Right atrium auricular region (tissue), 2 donors: ENCODE measurements at regions not wholly inside any gene's neighbourhood (a gene's known extent, or its start where the extent isn't known, plus 50 kb on each side); places are given as distances from the start of the nearest gene placed in this dataset.

ENCODE experiments used
- DNase-seq: peaks from one replicate; pipeline ENCODE4 v3.0.0-alpha.2; 2019; ENCODE audit warnings: low spot score
- H3K27ac ChIP-seq, 2 donors: fragments of 200-600 bp; sonication (generic); 1 replicate in 1 of 2; 2 replicates in 1 of 2; pipeline ENCODE4 v1.5.1; 2016 to 2019
- H3K27me3 ChIP-seq, 2 donors: fragments of 200-600 bp; sonication (generic); one replicate each; pipeline versions ENCODE4 v1.5.1 to v1.6.0; 2017 to 2019
- H3K36me3 ChIP-seq: fragments of 200-600 bp; sonication (generic); one replicate; pipeline ENCODE4 v1.5.1; 2016
- H3K4me1 ChIP-seq, 2 donors: fragments of 200-600 bp; sonication (generic); one replicate each; pipeline versions ENCODE4 v1.5.1 to v1.6.0; 2017 to 2019
- H3K4me3 ChIP-seq, 2 donors: fragments of 200-600 bp; sonication (generic); 1 replicate in 1 of 2; 2 replicates in 1 of 2; pipeline ENCODE4 v1.5.1; 2017 to 2019; ENCODE audit warnings: mild to moderate bottlenecking in 1 of 2, moderate library complexity in 1 of 2
- H3K9me3 ChIP-seq, 2 donors: fragments of 200-600 bp; sonication (generic); one replicate each; pipeline ENCODE4 v1.5.1; 2019
- TF ChIP-seq, protein P1 (sequence below), 2 donors: fragments of 200-600 bp; sonication (generic); IDR thresholded peaks; one replicate each; pipeline ENCODE4 v1.5.1; 2019; ENCODE audit warnings: antibody characterized with exemption in 2 of 2

DNA sequence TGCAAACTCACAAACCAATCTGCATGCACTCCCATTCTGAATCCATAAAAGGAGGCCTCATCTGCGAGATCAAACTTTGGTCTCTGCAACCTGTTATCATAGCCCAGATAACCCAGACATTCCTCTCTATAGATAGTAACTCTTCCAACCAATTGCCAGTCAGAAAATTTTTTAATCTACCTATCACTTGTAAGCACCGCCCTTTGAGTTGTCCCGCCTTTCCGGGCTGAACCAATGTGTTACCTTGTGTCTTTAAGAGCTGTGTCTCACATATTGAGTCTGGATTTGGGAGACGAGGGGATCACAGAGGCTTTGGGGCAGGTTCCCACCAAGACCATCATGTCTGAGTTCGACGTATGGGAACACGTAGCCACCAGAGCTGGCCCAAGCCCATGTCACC is 91.1 kb upstream of the PPP1R26 start:
- Histone ChIP-seq H3K36me3 (no peaks in the 10 kb centered on the region), H3K27ac (no peak overlapping the region), H3K4me3 (no peak overlapping the region), H3K4me1 (no peaks in the 10 kb centered on the region), H3K9me3 (no peaks in the 10 kb centered on the region), H3K27me3 (no peaks in the 10 kb centered on the region)
- TF ChIP-seq, protein P1, sequence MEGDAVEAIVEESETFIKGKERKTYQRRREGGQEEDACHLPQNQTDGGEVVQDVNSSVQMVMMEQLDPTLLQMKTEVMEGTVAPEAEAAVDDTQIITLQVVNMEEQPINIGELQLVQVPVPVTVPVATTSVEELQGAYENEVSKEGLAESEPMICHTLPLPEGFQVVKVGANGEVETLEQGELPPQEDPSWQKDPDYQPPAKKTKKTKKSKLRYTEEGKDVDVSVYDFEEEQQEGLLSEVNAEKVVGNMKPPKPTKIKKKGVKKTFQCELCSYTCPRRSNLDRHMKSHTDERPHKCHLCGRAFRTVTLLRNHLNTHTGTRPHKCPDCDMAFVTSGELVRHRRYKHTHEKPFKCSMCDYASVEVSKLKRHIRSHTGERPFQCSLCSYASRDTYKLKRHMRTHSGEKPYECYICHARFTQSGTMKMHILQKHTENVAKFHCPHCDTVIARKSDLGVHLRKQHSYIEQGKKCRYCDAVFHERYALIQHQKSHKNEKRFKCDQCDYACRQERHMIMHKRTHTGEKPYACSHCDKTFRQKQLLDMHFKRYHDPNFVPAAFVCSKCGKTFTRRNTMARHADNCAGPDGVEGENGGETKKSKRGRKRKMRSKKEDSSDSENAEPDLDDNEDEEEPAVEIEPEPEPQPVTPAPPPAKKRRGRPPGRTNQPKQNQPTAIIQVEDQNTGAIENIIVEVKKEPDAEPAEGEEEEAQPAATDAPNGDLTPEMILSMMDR (IDR thresholded peaks at IDR 0.05), result no peak
- no peak for DNase-seq

DNA sequence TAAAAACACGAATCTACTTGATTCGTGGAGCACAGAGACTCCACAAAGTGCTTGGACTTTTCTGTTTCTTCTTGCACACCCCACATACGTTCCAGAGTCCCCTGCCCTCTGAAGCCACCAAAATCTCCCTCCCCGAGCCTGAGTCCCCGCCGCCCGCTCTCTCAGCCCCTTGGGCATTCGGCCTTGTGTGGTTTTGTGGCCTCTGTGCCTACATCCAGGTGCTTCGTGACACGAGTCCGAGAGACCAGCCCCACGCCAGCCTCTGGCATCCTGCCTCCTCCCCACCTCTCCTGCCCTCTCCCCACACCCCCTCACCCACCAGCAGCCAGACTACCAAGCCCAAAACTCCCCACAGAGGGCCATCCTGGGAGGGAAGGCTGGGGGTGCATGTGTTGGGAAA is 87.8 kb upstream of the PPP1R26 start:
- no peak for DNase-seq
- TF ChIP-seq, protein P1 (IDR thresholded peaks at IDR 0.05), result no peak
- Histone ChIP-seq H3K4me3 (no peak overlapping the region), H3K4me1 (no peaks in the 10 kb centered on the region), H3K27ac (no peak overlapping the region), H3K9me3 (peaks cover 0 to 11% of the 10 kb centered on the region in 2 donors), H3K36me3 (no peaks in the 10 kb centered on the region), H3K27me3 (no peaks in the 10 kb centered on the region)

DNA sequence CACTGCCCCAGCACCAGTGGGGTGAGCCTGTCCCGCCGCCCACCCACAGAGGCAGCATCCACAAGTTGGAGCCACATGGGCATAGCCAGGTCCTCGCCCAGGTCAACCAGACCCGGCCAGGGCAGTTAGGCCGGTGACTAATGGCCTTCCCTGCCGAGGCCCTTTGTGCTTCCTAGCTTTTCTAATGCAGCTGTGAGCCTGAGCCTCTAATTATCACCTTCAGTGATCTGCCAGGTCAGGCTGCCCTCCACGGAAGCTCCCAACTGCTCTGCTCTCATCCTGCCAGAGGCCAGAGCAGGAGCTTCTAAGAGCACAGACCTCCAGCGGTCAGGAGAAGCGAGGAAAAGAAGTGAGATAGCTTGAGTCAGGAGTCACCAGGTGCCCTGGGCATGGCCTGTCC is 87.1 kb upstream of the PPP1R26 start:
- H3K36me3 ChIP-seq, result no peaks in the 10 kb centered on the region
- H3K27ac ChIP-seq, result no peak overlapping the region
- peaks cover 0 to 13% of the 10 kb centered on the region in 2 donors for H3K9me3 ChIP-seq
- no peaks in the 10 kb centered on the region for H3K4me1 ChIP-seq
- TF ChIP-seq, protein P1 (IDR thresholded peaks at IDR 0.05), result no peak
- no peak overlapping the region for H3K4me3 ChIP-seq
- DNase-seq, result no peak
- H3K27me3 ChIP-seq, result no peaks in the 10 kb centered on the region

DNA sequence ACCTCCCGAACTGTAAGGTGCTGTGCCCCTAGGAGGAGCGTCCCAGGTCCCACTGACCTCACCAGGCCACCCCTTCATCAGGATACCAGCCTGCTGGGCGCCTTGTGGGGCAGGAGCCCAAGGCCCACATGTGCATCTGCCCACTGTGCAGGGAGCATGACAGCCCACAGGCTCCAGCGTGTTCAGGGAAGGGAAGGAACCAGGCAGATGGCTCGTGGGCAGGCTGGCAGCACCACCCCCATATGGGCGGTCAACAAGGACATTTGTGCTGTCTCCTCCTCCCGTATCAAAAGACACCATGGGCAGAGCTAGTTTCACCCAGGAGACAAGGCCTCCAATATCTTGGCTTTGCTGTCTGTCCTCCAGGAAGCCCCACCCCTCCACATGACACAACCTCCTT is 85.5 kb upstream of the PPP1R26 start:
- DNase-seq, result no peak
- TF ChIP-seq, protein P1 (IDR thresholded peaks at IDR 0.05), result no peak
- Histone ChIP-seq H3K4me1 (no peaks in the 10 kb centered on the region), H3K4me3 (no peak overlapping the region), H3K36me3 (no peaks in the 10 kb centered on the region), H3K27me3 (no peaks in the 10 kb centered on the region), H3K27ac (no peak overlapping the region), H3K9me3 (peaks cover 0 to 13% of the 10 kb centered on the region in 2 donors)

DNA sequence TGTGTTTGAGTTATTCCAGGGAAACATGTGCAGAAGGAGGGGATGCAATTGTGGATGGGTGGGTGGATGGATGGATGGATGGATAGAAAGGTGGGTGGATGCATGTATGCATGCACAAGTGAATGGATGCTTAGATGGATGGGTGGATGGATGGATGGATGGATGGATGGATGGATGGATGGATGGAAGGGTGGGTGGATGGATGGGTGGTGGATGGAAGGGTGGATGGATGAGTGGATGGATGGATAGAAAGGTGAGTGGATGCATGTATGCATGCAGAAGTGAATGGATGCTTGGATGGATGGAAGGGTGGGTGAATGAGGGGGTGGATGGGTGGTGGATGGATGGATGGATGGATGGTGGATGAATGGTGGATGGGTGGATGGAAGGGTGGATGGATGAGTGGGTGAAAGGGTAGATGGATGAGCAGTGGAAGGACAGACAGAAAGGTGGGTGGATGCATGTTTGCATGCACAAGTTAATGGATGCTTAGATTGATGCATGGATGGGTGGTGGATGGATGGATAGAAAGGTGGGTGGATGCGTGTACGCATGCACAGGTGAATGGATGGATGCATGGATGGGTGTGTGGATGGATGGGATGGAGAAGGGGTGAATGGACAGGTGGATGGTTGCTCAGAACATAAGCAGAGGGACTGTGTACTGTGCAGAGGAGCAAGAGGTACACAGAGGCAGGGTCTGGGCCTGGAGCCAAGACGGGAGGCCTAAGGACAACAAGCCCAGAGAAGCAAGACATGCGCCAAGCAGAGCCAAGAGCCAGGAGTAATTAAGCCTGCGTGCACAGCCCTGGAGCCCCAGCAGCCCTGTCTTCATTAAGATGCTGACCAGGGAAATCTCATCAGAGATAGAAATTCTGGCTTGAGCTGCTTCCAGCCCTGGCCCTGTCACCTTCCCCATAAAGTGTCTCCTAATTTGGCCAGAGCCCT is 84.6 kb upstream of the PPP1R26 start:
- H3K27me3 ChIP-seq, result no peaks in the 10 kb centered on the region
- no peaks in the 10 kb centered on the region for H3K36me3 ChIP-seq
- peaks cover 0 to 13% of the 10 kb centered on the region in 2 donors for H3K9me3 ChIP-seq
- TF ChIP-seq, protein P1 (IDR thresholded peaks at IDR 0.05), result no peak
- H3K27ac ChIP-seq, result no peak overlapping the region
- no peak for DNase-seq
- no peak overlapping the region for H3K4me3 ChIP-seq
- no peaks in the 10 kb centered on the region for H3K4me1 ChIP-seq
